HepG2 (cell line): ENCODE measurements at regions not wholly inside any gene's neighbourhood (a gene's known extent, or its start where the extent isn't known, plus 50 kb on each side); places are given as distances from the start of the nearest gene placed in this dataset.

Source experiments
- ARID3A ChIP-seq: IDR thresholded peaks from 2 replicates; pipeline ENCODE4 v1.6.1; 2012; ENCODE audit warnings: low read depth, low read length, improper control_type of control experiment
- FOSL1 ChIP-seq: sonication (generic); formaldehyde crosslinking; IDR thresholded peaks from 2 replicates; pipeline ENCODE4 v1.9.0; 2021; ENCODE audit warnings: missing genetic modification reagents, borderline replicate concordance
- GRHL1 ChIP-seq: sonication (generic); formaldehyde crosslinking; conservative IDR thresholded peaks from 2 replicates; pipeline ENCODE4 v1.8.0; 2022; ENCODE audit warnings: missing genetic modification reagents
- HDAC6 ChIP-seq: fragments of 200-600 bp; sonication (generic); IDR thresholded peaks from 2 replicates; pipeline ENCODE4 v1.7.0; 2017; ENCODE audit warnings: mild to moderate bottlenecking, antibody characterized with exemption, low read length, low read depth
- HMG20A ChIP-seq: IDR thresholded peaks from 2 replicates; pipeline ENCODE4 v1.6.1; 2016; ENCODE audit warnings: borderline replicate concordance
- IRF2 ChIP-seq: IDR thresholded peaks from 2 replicates; pipeline ENCODE4 v1.6.1; 2018; ENCODE audit warnings: missing genetic modification reagents, missing compliant biosample characterization
- MTA1 ChIP-seq: sonication (generic); formaldehyde crosslinking; IDR thresholded peaks from 2 replicates; pipeline ENCODE4 v1.4.0; 2020; ENCODE audit warnings: missing genetic modification reagents, mild to moderate bottlenecking, borderline replicate concordance
- NCOR1 ChIP-seq: fragments of 200-600 bp; sonication (generic); IDR thresholded peaks from 2 replicates; pipeline ENCODE4 v1.7.0; 2017; ENCODE audit warnings: antibody characterized with exemption, low read length, borderline replicate concordance
- NFIB ChIP-seq: sonication (generic); formaldehyde crosslinking; IDR thresholded peaks from 2 replicates; pipeline ENCODE4 v1.9.0; 2021; ENCODE audit warnings: missing genetic modification reagents, mild to moderate bottlenecking, borderline replicate concordance
- NONO ChIP-seq, 2 experiments: fragments of 450-650 bp in 1 of 2; sonication (generic) in 1 of 2; formaldehyde crosslinking in 1 of 2; IDR thresholded peaks in 1 of 2; conservative IDR thresholded peaks in 1 of 2; 2 replicates each; pipeline versions ENCODE4 v1.6.1 to v1.8.0; 2017 to 2022; ENCODE audit warnings: mild to moderate bottlenecking in 1 of 2, missing genetic modification reagents in 1 of 2, moderate library complexity in 1 of 2
- SCMH1 ChIP-seq: sonication (generic); formaldehyde crosslinking; IDR thresholded peaks from 2 replicates; pipeline ENCODE4 v1.9.0; 2021; ENCODE audit warnings: missing genetic modification reagents, mild to moderate bottlenecking, borderline replicate concordance
- SOX5 ChIP-seq: IDR thresholded peaks from 2 replicates; pipeline ENCODE4 v1.6.1; 2016; ENCODE audit warnings: borderline replicate concordance
- TBX2 ChIP-seq: sonication (generic); formaldehyde crosslinking; IDR thresholded peaks from 2 replicates; pipeline ENCODE4 v1.5.0; 2020; ENCODE audit warnings: missing genetic modification reagents, mild to moderate bottlenecking, borderline replicate concordance
- U2AF1 ChIP-seq: fragments of 200-400 bp; formaldehyde crosslinking; optimal IDR thresholded peaks from 2 replicates; pipeline ENCODE3; 2017; ENCODE audit warnings: mild to moderate bottlenecking, low read depth, low read length
- ZBTB46 ChIP-seq: sonication (generic); formaldehyde crosslinking; IDR thresholded peaks from 2 replicates; pipeline ENCODE4 v1.4.0; 2020; ENCODE audit warnings: mild to moderate bottlenecking, missing genetic modification reagents, borderline replicate concordance
- ZNF230 ChIP-seq: sonication (generic); formaldehyde crosslinking; IDR thresholded peaks from 2 replicates; pipeline ENCODE4 v1.4.0; 2020; ENCODE audit warnings: mild to moderate bottlenecking, missing genetic modification reagents
- ZNF263 ChIP-seq: sonication (generic); formaldehyde crosslinking; IDR thresholded peaks from 2 replicates; pipeline ENCODE4 v1.4.0; 2020; ENCODE audit warnings: missing genetic modification reagents
- ZNF275 ChIP-seq: sonication (generic); formaldehyde crosslinking; IDR thresholded peaks from 2 replicates; pipeline ENCODE4 v1.8.0; 2022; ENCODE audit warnings: missing genetic modification reagents, mild to moderate bottlenecking, inconsistent platforms, borderline replicate concordance
- ZNF605 ChIP-seq: sonication (generic); formaldehyde crosslinking; IDR thresholded peaks from 2 replicates; pipeline ENCODE4 v1.8.0; 2022; ENCODE audit warnings: mild to moderate bottlenecking, missing genetic modification reagents
- ZNF776 ChIP-seq: sonication (generic); formaldehyde crosslinking; IDR thresholded peaks from 2 replicates; pipeline ENCODE4 v1.4.0; 2020; ENCODE audit warnings: mild to moderate bottlenecking, missing genetic modification reagents
- ZNF883 ChIP-seq: sonication (generic); formaldehyde crosslinking; IDR thresholded peaks from 2 replicates; pipeline ENCODE4 v1.5.1; 2020; ENCODE audit warnings: mild to moderate bottlenecking, missing genetic modification reagents; ENCODE audit errors: not compliant biosample characterization
- ZSCAN30 ChIP-seq: sonication (generic); formaldehyde crosslinking; IDR thresholded peaks from 2 replicates; pipeline ENCODE4 v1.5.0; 2020; ENCODE audit warnings: mild to moderate bottlenecking, missing genetic modification reagents

- TF ChIP-seq MTA1 (CRISPR knock-in tag): no peak
- no peak for TF ChIP-seq IRF2 (CRISPR knock-in tag)
- no peak for TF ChIP-seq ZNF230 (CRISPR knock-in tag)
- no peak for TF ChIP-seq NONO (IDR thresholded peaks at IDR 0.05)
- TF ChIP-seq NONO (CRISPR knock-in tag; conservative IDR thresholded peaks at IDR 0.05): no peak
- peak; percentile 39; the same call in 1 of the 2 replicates for TF ChIP-seq TBX2 (CRISPR knock-in tag)
- no peak for TF ChIP-seq ZNF275 (CRISPR knock-in tag)
- no peak; the same call in 1 of the 2 replicates for TF ChIP-seq SOX5 (CRISPR knock-in tag)
- TF ChIP-seq ZSCAN30 (CRISPR knock-in tag): no peak
- TF ChIP-seq HDAC6: no peak
- peak; percentile 37 for TF ChIP-seq ZNF883 (CRISPR knock-in tag)
- TF ChIP-seq NFIB (CRISPR knock-in tag): no peak
- no peak for TF ChIP-seq SCMH1 (CRISPR knock-in tag)
- no peak for TF ChIP-seq GRHL1 (CRISPR knock-in tag)
- no peak for TF ChIP-seq U2AF1
- TF ChIP-seq ZBTB46 (CRISPR knock-in tag): no peak
- TF ChIP-seq ZNF605 (CRISPR knock-in tag): no peak
- TF ChIP-seq ARID3A: no peak
- TF ChIP-seq HMG20A: no peak
- peak; percentile 72 for TF ChIP-seq FOSL1 (CRISPR knock-in tag)
- TF ChIP-seq ZNF776: no peak
- no peak for TF ChIP-seq NCOR1
- TF ChIP-seq ZNF263 (CRISPR knock-in tag): no peak
Measured at GRCh38 chr1:212558693-212559480, 49.7 kb upstream of the ATF3 start (continued).
